Stimulated activated CD4-positive, alpha-beta T cell treated with anti-CD3 and anti-CD28 coated beads, Interleukin-1b, Interleukin-23, amount 100 ng/mL, for 24 hours (primary cell): ENCODE measurements at regions not wholly inside any gene's neighbourhood (a gene's known extent, or its start where the extent isn't known, plus 50 kb on each side); places are given as distances from the start of the nearest gene placed in this dataset.

Source experiments
- DNase-seq, 4 experiments: peaks; one replicate each; pipeline ENCODE4 v3.0.0-alpha.2; 2020; ENCODE audit warnings: low read depth in 4 of 4, low spot score in 1 of 4

DNA sequence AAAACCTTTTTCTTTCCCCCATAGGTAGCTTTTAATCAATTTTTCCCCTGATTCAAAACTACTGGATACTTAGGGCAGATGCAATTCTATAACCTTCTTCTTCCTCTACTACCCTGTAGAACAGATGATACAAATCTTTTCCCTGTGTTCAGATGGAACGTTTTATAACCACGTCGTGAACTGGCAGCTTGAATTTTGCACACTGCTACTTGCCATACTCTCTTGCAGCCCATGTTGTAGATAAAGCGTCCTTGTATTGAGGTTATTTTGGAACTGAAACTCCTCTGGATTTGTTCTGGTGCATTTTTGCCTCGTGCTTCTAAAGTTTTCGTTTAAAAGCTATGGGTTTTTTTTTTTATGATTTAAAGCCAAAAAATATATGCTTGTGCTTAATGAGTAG lies 440.2 kb downstream of the RFPL4B start:
- DNase-seq: no peak

DNA sequence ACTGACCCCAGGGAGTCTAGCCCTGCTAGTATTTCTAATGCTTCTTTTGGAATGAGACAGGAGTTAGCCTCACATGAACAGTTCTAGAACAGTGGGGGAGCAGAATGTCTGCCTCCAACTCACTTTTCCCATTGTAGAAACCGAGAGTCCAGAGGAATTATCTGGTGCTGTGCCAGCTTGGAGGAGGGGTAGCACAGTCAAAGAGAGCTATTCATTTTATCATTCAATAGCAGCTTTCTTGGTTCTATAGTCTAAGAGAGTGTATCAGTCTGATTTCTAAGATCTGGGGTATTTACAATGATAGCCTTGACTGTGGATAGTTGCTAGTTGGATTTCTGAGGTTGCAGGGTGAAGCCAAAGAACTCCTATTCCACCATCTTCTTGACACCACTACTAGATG lies 448.2 kb downstream of the RFPL4B start:
- no peak for DNase-seq

DNA sequence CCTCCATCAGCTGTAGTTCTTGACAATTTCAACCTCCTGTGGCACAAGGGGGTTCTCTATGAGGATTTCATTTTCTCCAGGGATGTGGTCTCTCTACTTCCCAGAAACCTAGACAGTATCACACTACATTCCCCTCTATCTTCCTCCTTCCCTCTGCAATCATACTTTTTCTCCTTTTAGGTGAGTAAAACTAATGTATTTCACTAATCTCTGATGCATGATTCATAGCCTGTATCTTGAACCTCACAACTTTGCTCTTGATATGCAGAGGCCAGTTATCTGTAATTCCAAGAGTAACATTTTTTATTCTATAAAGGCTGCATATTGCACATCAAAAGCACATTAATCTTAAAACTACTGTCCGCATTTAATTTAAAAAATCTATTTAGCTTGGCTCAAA lies 449.6 kb downstream of the RFPL4B start:
- no peak for DNase-seq

GRCh38 chr6:112799889-112800288 lies 452.8 kb downstream of the RFPL4B start:
- no peak for DNase-seq

GRCh38 chr6:112800439-112800838 lies 453.3 kb downstream of the RFPL4B start:
- no peak for DNase-seq

- no peak for DNase-seq
Observed at GRCh38 chr6:112800916-112801315, 453.8 kb downstream of the RFPL4B start.

DNA sequence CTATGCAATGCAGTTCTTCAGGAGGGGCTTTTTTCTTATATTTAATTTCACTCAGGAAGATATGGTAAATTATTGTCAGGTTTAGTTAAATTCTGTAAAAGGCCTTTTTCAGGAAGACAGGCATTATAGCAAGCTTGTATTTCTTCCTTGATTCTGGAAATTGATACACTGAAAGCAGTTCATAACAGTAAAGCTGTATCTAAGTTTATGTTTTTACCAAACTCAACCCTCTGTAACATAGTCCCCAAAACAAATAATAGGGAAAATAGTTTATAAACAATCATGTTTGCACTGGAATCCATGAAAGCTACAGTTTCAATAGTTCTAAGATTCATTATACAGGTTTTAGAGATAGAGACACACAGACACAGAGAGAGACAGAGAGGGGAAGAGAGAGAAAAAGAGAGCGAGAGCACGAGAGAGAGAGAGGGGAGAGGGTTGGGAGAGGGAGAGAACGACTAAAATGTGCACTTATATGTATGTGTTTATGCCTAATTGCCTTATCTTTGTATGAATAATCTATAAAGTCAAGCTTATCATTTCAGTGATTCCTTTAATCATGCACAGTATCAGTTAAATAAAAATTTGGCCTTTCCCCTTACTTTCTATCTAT lies 454.4 kb downstream of the RFPL4B start:
- no peak for DNase-seq

DNA sequence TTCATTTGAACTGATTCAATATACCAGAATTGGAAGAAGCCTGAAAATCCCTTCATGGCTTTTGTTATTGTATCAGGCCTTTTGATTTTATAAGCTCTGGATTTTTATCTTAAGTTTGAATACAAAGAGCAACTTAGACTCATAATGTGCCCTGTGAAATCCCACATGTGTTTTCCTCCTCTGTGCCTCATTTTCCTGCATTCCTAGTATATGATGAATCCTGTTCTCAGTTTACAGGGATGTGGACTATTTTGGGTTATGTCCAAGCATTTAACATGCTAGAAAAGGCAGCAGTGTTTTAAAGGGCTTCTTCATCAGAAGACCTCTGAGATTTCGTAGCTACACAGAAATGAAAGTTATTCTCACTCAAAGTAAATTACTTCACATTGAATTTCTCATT lies 455.0 kb downstream of the RFPL4B start:
- DNase-seq: no peak

DNA sequence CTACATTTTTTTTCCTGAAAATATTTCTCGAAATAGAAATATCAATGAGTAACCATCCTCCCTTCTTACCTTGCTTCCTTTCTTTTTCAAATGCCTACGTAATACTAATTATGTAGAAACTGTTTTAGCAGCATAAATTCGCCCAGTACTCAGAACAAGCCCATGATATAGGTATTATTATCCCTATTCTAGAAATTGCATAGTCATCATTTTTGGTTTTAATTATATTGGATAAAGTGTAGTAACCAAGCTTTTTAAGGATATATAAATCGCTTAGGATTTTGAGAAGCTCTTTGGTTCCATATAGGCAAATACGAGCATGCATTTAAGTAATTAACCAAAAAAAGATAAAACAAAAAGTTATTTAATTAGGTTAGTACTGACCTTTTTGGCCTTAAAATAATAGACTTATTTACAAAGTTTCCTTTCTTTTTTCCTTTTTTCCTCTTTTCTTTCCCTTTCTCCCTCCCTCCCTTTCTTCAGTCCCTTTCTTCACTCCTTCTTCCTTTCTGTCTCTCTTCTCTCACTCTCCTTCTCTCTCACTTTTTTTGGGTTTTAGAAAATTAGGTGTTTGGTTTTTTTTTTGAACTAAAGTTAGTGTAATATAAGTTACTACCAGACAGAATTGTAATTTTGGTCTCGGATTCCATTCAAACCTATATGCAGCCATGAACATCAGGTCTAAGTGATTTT lies 457.7 kb downstream of the RFPL4B start:
- DNase-seq: no peak

GRCh38 chr6:112806163-112806865 lies 459.2 kb downstream of the RFPL4B start:
- no peak for DNase-seq

- no peak for DNase-seq
Observed at GRCh38 chr6:112821476-112821875, 474.3 kb downstream of the RFPL4B start.

GRCh38 chr6:112822769-112823168 lies 475.6 kb downstream of the RFPL4B start:
- DNase-seq: no peak

- no peak for DNase-seq
Observed at GRCh38 chr6:112827793-112828192, 480.7 kb downstream of the RFPL4B start.

DNA sequence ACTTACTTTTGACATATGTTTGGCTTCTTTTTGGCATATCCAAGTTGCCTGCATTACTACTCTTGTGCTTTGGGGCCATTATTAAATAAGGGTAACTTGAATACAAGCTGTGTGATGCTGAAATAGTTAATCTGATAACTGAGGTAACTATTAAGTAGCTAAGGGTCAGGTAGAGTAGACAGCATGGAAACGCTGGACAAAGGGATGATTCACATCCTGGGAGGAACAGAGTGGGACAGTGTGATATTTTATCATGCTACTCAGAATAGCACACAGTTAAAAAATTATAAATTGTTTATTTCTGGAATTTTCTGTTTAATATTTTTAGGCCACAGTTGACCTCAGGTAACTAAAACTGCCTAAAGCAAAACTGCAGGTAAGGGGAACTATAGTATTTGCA lies 483.9 kb downstream of the RFPL4B start:
- DNase-seq: no peak

DNA sequence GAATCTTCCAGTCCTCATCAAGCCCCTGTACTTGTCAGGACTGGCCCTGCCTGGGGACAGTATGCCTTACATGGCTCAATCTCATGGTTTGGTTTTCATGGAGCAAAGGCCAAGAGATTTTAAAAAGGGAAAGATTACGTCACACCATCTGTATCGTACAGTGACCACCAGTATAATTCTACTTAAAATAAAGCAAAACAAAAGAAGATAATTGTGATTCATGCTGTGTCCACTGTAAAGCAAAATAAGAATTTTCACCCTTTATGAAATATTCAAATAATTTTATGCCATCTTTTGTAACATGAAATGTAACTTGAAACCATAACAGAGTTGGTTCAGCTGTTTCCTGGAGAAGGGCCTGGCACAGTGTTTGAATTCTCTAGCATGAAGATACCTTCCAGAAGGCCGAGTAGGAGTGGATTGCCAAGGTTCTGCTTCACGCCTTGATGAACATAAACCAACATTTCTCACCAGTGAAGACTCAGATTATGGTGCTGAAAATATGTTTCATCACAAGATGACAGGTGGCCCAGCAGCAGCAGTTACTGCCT lies 486.5 kb downstream of the RFPL4B start:
- no peak for DNase-seq

DNA sequence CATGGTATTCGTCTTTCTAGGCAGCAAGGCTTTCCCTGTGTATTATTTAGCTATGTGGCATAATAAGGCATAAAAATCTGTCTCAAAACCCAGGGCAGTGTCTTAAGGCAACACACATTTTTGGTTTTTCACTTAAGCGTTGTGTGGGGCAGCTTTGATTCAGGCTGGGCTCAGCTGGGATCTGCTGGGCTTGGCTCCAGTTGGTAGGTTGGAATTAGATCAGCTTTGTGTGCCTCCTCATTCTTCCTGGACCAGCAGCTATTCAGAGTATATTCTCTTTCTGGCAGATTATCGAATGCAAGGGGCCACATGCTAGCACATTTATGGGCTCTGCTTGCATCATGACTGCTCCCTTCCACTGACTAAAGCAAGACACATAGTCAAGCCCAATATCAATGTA lies 487.9 kb downstream of the RFPL4B start:
- no peak for DNase-seq

DNA sequence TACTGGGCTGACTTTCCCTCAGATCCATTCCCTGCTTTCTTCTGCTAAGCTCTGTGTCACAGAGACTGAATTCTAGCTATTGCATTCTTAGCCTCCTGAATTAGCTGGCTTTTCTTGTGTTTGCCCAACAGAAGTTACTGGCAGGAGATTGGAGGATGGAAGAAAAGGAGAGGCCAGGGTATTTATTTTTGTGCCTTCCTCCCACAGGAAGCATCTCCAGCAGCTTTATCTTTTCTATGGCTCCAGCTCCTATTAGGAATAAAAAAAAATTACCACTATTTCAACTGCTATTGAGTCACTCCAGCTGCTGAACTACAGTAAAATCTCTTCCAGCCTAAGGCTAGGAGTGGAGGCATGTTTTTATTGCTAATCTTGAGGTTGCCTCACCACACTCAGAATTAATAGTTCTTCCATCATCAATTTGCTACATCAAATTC lies 492.4 kb downstream of the RFPL4B start:
- no peak for DNase-seq

DNA sequence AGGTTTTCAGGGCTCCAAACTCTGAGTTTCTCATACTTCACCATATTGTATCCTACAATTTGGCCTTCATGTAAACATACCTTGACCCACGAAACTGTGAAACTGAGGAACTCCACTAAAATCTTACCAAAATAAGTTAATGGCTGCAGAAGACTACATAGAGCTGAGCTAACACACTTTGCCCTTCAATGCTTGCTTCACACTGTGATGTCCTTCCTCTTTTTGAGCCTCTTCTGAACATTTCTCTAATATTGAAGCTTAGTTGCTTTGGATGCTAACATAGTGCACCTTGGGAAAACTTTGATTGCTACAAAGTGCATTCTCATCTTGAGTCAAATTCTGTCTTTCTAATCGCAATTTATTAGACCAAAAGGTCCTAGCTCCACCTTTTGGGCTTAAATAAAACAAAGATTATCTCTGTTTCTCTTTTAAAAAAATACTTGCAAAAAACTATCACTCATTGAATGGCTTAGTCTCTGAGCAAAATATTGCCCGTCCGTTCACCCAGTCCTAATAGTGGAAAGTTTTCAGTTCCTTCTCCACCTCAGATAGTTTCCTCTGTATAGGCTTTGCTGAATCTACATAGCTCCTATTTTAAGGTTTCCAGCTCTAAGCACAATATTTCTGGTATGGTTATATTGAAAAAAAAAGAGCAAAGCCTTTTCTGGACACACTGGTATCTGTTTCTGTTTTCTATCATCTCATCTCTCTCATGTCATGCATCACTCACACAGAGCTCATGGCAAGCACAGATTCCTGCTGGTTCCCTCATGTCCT lies 494.6 kb downstream of the RFPL4B start:
- no peak for DNase-seq

DNA sequence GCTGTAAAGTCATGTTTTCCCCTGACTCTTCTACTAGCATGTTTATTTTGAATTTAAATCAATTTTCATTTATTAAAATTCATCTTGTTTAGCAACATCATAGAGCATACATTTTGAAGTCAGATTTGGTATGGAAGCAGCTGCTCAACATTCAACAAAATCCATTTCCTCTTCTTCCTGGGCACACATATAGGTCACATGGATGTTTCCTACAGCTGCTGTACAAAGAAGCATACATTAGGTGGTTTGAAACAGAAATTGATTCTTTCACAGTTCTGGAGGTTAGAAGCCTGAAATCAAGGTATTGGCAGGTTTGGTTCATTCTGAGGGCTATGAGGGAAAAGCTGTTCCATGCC lies 495.2 kb downstream of the RFPL4B start:
- no peak for DNase-seq

DNA sequence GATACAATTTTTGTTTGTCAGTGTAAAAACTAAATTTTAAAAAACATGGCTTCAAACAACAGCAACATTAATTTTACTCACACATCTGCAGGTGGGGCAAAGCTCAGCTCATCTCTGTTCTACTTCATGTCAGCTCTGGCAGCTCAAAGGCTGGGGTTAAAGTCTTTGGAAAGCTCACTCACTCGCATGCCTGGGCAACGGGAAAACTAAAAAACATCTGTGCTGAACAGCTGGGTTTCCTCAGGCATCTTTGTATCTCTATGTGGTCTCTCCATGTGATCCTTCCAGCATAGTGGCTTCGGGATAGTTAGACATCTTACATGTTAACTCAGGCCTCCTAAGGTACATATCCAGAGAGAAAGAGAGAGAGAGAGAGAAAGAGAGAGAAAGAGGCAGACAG lies 499.6 kb downstream of the RFPL4B start:
- DNase-seq: no peak

- DNase-seq: no peak
Observed at GRCh38 chr6:112851146-112851545, 504.0 kb downstream of the RFPL4B start.

DNA sequence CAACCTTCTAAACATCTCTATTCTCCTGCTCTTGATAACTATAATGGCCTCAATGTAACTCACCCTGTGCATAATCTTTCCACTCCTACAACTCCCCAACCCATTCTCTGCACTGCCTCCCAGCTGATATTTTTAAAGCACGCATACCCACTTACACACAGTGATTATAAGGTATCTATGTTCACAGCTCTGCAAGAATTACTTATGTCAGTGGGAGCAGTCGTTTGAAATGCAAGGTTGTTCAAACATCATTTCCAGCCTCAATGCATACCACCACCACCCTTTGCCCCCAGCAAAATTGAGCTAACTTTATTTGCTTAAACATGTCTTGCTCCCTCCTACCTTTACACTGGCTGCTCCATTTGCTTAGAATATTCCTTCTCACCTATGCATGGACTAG lies 506.0 kb downstream of the RFPL4B start:
- DNase-seq: no peak
